Umbilical cord (tissue), 1 donor: ENCODE measurements at regions not wholly inside any gene's neighbourhood (a gene's known extent, or its start where the extent isn't known, plus 50 kb on each side); places are given as distances from the start of the nearest gene placed in this dataset.
"Not testable (repeated sequence)": the region's sequence is repeated elsewhere in the genome, so short reads cannot be mapped to it uniquely, and the experiment has no call there.

Experiments
- DNase-seq: peaks from one replicate; pipeline ENCODE4 v3.0.0-alpha.2; 2015; ENCODE audit warnings: low spot score

DNA sequence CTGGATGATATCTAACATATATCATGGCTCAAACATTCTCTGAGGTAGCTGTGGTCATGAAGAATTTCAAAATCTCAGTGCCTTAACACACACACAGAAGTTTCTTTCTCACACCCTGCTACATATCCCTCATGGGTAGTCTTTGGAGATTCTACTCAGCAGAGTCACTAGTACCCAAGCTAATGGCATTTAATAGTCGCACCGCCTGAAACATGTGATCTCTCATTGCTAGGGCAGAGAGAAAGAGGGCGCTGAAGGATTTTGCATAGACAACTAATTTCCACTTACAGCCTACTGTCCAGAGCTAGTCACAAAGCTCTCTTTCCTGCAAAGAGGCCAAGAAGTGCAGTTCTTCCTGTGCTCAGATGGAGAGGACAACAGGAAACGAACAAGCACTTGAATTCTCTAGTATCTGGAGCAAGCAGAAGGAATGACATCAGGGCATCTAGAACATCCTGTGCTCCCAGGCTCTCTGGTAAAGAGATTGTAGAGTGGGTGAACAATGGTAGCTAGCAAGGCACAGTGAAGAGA, 183.4 kb upstream of the PTBP2 start:
- DNase-seq, result peak; percentile 85

DNA sequence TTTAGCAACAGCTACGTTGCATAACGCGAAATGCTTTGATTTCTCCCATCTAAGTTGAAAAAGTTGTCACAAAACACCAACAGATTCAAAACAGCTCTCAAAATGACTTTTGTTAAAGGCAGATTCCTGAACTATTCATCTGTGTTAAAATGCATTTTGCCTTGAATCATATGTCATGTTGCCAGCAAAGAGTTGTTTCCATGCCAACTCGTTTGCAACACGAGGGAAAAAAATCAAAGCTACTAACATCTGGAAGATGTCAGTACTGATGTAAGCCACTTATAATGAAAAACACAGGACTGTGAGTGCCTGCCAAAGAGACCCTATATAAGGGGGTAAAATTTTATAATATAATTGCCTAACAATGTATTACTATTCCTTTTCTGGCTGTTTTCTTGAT, 182.7 kb upstream of the PTBP2 start:
- DNase-seq, result peak; percentile 97

DNA sequence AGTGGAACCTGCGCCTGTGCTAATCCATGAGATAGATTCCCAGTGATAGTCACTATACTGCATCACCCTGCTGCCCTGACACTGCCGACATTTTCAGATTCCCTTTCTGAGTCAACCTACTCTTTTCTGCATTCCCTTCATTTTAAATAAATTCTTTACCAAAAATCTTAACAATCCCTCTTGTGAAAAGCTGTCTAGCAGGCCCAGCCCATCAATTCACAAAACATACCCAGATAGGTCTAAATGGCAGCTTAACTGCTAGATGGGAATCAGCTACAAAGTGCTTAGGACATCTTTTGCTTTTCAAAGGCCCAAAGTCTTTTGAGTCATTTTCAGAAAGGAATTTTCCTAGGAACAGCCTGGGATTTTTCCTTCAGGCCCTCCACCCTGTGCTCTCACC, 180.1 kb upstream of the PTBP2 start:
- DNase-seq, result no peak

DNA sequence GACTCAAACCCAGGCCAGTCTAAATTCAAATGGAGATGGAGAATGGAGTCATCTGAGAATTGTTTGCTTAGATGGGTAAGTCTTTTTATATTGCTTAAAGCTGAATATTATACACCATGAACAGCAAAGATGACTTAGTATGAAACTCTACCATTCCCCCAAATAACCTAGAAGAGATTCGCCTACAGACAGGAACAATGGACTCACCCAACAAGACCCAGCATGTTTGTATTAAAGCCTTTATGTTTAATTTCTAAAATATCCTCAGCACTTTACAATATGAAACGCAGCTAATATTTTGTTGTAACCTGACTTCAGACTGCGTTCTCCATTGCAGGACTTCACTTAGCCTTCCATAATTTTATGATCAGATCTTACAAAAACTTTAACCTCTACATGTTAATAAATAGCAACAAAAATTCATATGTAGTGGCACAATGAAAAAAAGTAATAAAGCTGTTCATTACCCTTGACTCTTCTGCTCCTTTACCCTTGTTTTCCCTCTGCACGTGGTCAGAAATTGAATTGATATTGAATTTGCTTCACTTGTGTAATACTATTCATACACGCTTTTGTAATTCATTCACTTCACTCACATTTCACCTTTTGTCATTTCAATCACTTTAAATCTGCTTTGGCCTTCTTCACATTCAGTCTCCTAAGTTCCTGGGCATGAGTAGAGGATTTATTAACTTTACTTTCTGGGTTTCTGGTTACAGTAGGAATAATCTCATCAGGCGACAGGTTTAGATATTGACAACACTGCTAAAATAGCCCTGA, 177.3 kb upstream of the PTBP2 start:
- no peak for DNase-seq

DNA sequence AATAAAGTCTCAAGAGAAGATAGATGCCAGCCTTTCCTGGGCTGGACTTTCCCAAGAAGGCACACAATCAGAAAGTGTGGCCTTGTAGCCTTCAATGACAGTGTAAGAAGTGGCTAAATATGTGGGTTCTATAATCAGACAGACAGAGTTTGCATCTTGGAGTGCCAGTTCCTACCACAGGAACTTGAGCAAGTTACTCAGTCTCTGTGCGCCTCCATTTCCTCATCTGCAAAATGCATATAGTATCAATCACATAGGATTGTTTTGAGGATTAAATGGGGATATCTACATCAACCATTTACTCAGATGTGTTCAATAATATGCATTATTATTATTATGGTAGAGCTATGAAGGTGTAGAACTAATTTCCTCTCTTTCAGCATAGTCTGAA, 176.8 kb upstream of the PTBP2 start:
- DNase-seq, result no peak

DNA sequence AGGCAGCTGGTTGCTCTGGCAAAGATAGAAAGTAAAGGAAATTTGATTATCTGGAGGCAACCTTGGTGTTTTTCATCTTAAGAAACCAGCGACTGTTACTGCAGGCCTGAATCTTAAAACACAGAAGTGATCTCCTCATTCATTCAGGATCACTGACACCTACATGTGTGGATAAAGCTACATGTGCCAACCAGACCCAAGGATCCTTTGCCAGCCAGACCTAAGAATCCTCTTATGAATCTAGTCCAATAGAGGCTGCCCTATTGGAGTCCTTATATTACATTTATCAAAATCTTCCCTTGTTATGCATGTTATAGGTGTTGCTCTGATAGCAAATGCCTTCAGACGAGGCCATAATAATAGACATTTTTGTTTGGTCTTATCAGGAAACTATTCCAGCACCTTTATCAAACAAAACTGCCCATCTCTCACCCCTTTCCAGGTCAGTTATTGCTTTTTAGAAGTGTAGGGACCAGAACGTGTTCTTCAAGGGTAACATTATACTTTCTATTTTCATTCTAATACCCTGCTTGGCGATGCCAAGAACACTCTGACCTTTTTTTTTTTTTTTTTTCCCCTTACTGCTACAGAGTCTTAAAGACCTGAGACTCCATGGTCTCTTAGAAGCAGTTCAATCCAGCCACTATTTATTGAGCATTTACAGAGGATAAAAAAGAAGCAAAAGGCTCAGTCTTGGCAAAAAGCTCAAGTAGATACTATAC, 175.5 kb upstream of the PTBP2 start:
- DNase-seq, result no peak

DNA sequence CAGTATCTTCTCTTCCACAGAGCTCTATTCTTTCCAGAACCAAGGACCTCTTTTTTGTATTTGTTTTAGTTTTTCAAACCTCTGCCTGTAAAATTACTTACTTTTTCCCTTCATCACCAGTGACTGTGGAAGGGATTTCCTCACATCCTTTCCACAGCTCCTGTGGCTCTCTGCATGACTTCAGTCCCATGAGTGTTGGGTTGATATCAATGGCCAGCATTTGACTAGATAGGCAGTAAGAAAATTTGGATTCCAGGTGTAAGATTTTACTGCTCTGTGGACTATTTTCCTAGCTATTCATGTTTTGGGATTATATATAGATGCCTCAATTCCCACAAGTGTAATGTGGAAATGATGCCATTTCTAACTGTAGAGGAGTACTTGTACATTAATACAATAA, 171.5 kb upstream of the PTBP2 start:
- no peak for DNase-seq

DNA sequence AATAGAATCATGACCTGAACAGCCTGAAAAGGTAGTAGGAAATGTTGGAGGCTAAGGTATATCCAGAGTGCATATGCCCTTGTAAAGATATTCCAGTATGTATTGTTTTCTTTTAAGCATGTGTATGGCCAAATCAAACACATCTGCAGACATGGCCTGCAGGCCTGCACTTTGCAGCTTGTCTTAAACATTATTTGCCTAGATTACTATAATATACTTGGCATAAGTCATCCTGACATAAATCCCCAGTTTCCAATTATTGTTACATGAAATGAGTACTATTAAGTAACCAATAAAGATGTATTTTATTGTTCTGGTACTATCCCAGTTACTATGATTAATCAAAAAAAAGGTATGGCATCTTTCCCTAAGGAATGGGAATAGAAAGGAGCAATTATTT, 169.1 kb upstream of the PTBP2 start:
- DNase-seq, result no peak

DNA sequence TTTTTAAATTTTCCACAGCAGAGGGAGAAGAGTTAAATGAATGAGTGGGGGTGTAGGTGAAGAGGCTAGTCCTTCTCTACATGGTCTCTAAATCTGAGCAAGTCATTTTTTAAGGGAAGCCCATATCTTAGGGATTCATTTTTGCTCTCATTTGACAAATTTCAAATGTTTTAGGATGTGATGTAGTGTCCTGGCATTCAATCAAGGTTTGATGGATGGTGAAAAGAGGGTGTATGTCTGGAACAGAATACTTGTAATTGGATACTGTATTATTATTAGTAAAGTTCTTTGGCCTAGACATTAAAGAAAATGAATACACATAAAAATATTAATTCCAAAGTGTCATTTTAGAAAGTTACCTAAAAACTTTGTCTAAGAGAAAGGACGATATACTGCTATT, 167.8 kb upstream of the PTBP2 start:
- no peak for DNase-seq

DNA sequence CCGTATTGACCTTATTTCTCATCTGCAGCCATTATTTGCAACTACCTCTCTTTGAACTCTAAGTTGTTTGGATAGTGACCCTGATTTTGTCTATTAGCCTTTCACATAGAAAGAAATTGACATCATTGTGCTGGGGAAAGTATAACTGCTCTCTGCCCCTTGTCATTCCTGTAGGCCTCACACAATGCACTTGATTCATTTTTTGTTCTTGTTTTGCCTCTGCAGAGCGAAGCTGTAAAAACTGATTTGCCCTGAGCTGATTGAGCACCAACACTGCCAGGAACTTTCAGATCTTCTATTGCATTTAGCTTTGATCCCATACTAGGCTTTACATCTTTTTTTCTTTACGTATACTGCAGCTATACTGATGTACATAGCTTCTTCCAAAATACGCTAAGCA, 167.2 kb upstream of the PTBP2 start:
- no peak for DNase-seq

DNA sequence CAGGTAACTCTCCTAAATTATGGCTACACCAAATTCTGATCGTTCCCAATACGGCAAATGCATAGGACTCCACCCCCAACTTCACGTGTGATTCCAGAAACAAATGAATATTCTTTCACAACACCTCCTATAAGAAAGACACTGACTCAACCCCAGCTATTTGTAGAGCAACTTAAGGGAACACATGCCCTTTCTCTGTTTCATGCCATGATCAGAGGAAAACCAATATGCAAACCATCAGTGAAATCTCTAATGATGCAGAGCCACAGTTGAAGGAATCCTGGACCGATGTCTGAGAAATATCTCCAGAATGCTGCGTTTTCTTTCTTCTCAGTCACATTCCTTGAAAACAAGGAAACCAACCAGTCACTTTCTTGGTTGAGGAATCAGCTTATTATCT, 164.2 kb upstream of the PTBP2 start:
- no peak for DNase-seq

DNA sequence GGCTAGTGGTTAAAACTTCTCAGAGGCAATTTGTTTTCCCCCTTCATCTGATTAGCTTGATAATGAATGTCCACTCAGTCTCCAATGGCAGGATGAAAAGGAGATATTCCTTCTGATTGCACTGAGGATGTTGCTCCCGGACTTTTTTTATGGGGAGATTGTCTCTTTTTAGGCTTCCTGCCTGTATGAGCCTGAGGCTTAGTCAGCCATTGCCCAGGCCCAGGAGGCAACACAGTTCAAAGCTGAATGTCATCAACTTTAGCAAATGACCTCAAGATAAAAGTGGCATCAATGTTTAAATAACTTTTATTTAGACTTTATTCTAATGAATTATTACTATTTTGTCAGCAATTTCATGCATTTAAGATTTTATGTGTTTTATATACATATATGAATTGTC, 162.9 kb upstream of the PTBP2 start:
- no peak for DNase-seq

DNA sequence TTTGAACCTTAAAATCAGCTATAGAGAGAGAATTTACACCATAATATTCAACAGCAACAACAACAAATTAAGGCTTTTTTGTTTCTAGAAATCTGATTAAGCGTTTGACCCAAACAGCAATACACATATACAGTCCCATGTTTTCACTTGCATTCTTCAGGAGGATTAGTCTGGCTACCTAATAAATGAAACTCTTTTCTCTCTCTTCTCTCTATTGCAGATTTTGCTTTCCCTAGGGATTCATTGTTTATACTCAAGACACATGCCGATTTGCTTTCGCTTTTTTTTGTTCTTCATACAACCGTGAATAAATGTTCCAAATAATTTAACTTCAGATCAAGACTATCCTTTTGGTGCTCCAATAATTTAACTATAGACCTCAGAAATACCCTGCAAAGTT, 162.4 kb upstream of the PTBP2 start:
- DNase-seq, result no peak

DNA sequence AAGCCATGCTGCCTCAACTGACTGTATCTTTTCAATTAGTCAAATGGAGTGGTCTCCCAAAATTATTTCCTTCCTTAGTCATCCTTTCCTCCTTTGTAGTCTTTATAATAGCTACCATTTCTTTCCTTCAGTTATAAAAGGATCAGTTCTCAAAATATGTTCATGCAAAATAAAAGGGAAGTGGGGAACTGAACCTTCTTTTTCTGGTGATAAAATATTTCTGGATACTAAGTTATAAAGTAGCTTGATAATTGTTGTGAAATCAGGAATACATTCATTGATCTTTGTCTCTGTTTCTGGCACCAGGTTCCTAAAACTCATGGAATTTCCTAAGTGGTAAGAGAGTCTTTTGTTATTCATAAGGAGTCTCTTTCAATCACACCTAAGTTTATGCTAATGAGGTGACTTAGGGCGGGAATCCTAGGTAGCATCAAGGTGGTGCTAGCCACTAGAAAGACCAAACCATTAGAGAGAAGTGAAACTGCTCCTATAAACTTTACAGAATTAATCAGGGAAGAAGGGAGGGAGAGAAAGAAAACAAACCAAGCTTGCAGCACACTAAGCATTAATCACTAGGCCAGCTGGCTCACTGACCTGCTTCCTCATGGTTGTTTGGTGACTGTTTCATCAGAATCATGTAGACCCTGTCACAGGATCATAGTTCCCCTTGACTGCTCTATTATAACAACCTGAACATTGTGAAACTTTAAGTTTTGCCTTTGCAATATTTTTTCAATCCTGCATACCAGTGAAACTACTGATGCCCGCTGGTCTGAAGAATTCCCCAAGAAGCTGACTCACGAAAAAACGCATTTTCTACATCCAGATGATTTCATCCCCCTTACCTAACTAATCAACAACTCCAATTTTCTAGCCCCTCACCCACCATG, 161.6 kb upstream of the PTBP2 start:
- DNase-seq, result no peak

DNA sequence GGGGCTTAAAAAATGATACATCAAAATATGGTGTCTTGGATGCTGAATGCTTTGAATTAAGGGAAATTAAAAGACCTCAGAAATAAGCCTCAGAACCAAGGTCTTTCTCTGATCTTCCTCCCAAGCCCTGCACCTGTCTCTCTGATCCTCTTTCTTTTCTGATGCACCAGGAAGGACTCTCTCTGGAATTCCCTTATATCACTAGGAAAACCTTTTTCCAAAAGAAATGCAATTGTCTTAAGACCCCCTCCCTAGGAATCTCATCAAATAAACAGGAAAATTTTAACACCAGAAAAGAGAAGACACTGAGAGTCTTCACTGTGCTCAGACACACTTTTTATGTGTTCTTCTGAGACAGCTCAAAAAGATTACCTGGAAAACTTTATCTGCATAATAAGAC, 159.5 kb upstream of the PTBP2 start:
- DNase-seq, result no peak

DNA sequence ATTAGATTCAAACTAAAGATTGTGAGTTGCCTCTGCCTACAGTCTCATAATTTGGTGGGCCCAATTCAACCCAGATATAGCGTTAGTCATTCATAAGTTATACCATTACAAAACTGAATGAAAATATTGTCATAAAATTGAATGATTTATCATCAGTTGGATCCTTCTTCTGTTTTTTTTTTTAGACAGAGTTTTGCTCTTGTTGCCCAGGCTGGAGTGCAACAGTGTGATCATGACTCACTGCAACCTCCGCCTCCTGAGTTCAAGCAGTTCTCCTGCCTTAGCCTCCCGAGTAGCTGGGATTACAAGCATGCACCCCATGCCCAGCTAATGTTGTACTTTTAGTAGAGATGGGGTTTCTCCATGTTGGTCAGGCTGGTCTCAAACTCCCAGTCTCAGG, 157.2 kb upstream of the PTBP2 start:
- DNase-seq, result not testable (repeated sequence)

DNA sequence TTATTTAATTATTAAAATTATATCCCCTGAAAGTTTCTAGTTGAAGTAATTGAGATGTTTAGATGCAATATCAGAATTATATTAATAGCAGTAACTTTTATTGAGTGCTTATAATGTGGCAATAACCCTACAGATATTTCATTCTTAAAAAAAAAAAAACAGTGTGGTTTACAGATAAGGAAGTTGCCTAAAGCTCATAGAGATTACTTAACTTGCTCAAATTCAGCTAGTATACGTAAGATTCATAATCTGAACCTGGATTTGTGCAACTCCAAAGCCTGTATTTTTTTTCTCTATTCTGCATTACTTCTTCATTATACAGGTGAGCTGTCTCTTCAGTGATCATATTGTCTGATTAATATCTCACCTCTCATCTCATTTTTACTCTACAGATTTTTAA, 156.0 kb upstream of the PTBP2 start:
- DNase-seq, result no peak

DNA sequence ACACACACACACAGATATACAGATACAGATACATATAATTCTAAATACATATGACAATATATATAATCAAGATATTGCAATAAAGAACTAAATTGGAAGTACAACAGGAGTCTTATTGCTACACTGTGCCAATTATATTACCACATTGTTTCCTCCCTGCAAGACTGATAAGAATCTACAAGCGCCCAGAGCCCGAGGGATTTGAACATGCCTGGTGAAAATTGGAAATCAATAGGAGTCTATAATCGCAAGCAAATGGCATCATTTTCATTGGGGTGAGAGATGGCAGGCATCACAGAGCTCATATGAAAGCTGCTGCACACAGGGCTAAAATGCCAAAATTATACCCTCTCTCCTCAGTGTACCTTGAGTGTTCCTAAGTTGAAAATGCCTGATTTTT, 152.9 kb upstream of the PTBP2 start:
- DNase-seq, result no peak

DNA sequence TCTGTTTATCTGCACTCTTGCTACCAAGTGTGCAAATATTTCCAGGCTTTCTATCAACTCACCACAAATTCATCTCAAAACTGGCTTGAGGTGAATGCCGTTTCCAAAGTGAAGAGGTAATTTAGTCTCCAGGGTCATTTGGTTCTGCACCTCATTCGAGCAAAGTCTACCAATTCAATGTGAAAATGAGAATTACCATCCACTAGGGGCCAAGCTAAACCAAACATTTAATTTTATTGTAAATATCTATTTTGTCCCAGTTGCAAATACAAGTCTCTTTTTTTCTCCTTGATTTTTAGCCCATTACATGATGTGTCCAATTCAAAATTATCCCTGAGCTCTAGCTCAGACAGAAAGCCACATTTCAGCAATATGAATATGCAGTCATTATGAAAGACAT, 152.3 kb upstream of the PTBP2 start:
- DNase-seq, result no peak

DNA sequence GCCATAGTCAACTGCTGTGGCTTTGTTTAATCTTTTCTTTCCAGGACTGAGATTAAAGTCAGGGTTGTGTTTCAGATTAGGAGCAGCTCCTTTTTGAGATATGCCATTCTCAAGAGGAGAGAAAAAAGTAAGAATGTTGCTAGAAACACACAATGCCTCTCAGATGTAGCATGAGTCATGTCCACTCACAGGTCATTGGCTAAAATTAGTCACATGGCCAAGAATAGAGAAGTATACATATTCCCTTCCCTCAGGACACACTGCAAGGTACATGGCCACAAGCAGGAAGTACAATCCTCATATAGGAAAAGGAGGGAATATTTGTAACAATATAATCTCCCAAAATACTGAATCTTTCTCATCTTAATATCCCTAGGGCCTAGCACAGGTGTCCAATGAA, 141.9 kb upstream of the PTBP2 start:
- DNase-seq, result peak; percentile 43

DNA sequence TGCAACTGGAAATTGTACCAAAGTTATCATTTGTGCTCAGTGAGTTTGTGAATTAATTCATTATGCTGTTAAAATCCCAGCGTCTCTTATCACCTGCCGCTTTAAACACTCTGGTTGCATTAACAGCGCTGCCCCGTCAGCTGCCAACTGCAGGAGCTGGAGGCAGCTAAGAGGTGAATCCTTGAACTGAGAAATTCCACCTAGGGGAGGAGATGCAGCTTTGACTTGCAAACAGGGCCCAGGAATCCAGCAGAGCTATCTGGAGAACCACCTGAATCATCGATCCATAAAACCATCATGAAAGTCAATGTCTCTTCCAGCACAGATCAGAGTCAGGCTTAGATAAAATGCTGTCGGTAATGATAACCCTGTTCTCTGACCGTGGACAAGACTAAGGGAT, 140.7 kb upstream of the PTBP2 start:
- no peak for DNase-seq

DNA sequence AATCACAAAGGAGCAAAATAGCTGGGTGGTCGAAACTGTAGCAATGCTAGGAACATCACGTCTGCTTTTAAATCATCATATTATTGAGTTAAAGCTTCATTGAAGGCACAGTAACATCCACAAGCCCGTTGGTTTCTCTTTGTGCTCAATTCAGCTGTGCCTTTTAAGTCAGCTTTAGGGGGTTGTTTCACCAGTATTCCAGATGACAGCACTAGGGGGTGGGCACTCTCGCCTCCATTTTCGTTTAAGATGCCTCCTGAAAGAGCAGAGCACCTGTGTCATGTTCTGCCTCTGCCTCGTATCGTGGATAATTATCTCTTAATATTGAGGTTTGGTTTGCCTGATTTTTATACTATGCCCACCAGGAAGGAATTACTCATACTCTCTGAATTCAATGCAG, 139.8 kb upstream of the PTBP2 start:
- no peak for DNase-seq
